Gastroesophageal sphincter (tissue), 3 donors: ENCODE measurements at regions not wholly inside any gene's neighbourhood (a gene's known extent, or its start where the extent isn't known, plus 50 kb on each side); places are given as distances from the start of the nearest gene placed in this dataset.

Experiments
- CTCF ChIP-seq, 4 experiments: fragments of 200-600 bp in 2 of 4; fragments of 450-650 bp in 2 of 4; sonication (generic) in 1 of 4; IDR thresholded peaks; one replicate each; pipeline ENCODE4 v1.5.1; 2017 to 2019; ENCODE audit warnings: antibody characterized with exemption in 4 of 4, mild to moderate bottlenecking in 2 of 4, moderate library complexity in 2 of 4
- EP300 ChIP-seq: sonication (generic); formaldehyde crosslinking; IDR thresholded peaks from one replicate; pipeline ENCODE4 v1.6.1; 2017; ENCODE audit warnings: antibody characterized with exemption, mild to moderate bottlenecking
- POLR2A ChIP-seq, 2 donors: fragments of 450-650 bp; IDR thresholded peaks; one replicate each; pipeline ENCODE4 v1.6.1; 2017; ENCODE audit warnings: antibody characterized with exemption in 2 of 2, mild to moderate bottlenecking in 2 of 2, moderate library complexity in 1 of 2

GRCh38 chrX:96379951-96380350 is 304.7 kb upstream of the DIAPH2 start:
- TF ChIP-seq CTCF (IDR thresholded peaks at IDR 0.05), result no peak
- no peak for TF ChIP-seq POLR2A (IDR thresholded peaks at IDR 0.05)
- TF ChIP-seq EP300, result no peak
